Muscle layer of duodenum (tissue), 2 donors: ENCODE measurements at regions not wholly inside any gene's neighbourhood (a gene's known extent, or its start where the extent isn't known, plus 50 kb on each side); places are given as distances from the start of the nearest gene placed in this dataset.

ENCODE experiments used
- H3K27ac ChIP-seq: one replicate; pipeline ENCODE4 v1.7.0; 2013; ENCODE audit warnings: mild to moderate bottlenecking, low read length
- H3K27me3 ChIP-seq: one replicate; pipeline ENCODE4 v1.7.0; 2013; ENCODE audit warnings: low read depth, mild to moderate bottlenecking, control low read depth, low read length
- H3K36me3 ChIP-seq, 2 donors: one replicate each; pipeline ENCODE4 v1.7.0; 2013; ENCODE audit warnings: low read length in 2 of 2, control low read depth in 1 of 2, mild to moderate bottlenecking in 1 of 2; ENCODE audit not compliant: insufficient read depth in 2 of 2, control insufficient read depth in 1 of 2
- H3K4me1 ChIP-seq, 2 donors: one replicate each; pipeline ENCODE4 v1.7.0; 2013; ENCODE audit warnings: low read length in 2 of 2, mild to moderate bottlenecking in 2 of 2, control low read depth in 1 of 2, moderate library complexity in 1 of 2; ENCODE audit not compliant: insufficient read depth in 2 of 2, control insufficient read depth in 1 of 2
- H3K4me3 ChIP-seq, 2 donors: one replicate each; pipeline ENCODE4 v1.7.0; 2013; ENCODE audit warnings: low read length in 2 of 2, low read depth in 1 of 2, mild to moderate bottlenecking in 1 of 2
- H3K9me3 ChIP-seq, 2 donors: one replicate each; pipeline ENCODE4 v1.7.0; 2013; ENCODE audit warnings: low read length in 2 of 2, control low read depth in 1 of 2, mild to moderate bottlenecking in 1 of 2; ENCODE audit not compliant: control insufficient read depth in 1 of 2
- donor health status: healthy.

GRCh38 chr2:120685066-120685973 lies 50.3 kb upstream of the GLI2 start:
- no peak overlapping the region for H3K4me3 ChIP-seq
- H3K9me3 ChIP-seq = no peaks in the 10 kb centered on the region
- H3K27me3 ChIP-seq = peaks cover 3% of the 10 kb centered on the region
- H3K4me1 ChIP-seq = peaks cover 0 to 7% of the 10 kb centered on the region in 2 donors
- H3K27ac ChIP-seq = no peak overlapping the region
- H3K36me3 ChIP-seq = no peaks in the 10 kb centered on the region
